GM12865 (cell line): ENCODE measurements at regions not wholly inside any gene's neighbourhood (a gene's known extent, or its start where the extent isn't known, plus 50 kb on each side); places are given as distances from the start of the nearest gene placed in this dataset.

Experiments
- DNase-seq: peaks from one replicate; pipeline ENCODE4 v3.0.0; 2010; ENCODE audit warnings: low read depth
- H3K4me3 ChIP-seq: 2 replicates; pipeline ENCODE4 v1.5.1; 2011; ENCODE audit warnings: mild to moderate bottlenecking, low read depth, low read length, control low read depth
- CTCF ChIP-seq: IDR thresholded peaks from 2 replicates; pipeline ENCODE4 v1.5.1; 2011; ENCODE audit warnings: low read length, control low read depth, low read depth, inconsistent platforms; ENCODE audit not compliant: insufficient read depth; ENCODE audit errors: missing control alignments

- no peak for DNase-seq
- no peak for TF ChIP-seq CTCF
- no peak overlapping the region for H3K4me3 ChIP-seq
These were observed 167.6 kb upstream of the TNP1 start for GRCh38 chr2:217027414-217027813.

GRCh38 chr2:217026569-217026968 is 166.7 kb upstream of the TNP1 start:
- H3K4me3 ChIP-seq, result no peak overlapping the region
- TF ChIP-seq CTCF, result no peak
- no peak for DNase-seq

- DNase-seq, result no peak
- TF ChIP-seq CTCF, result no peak
- no peak overlapping the region for H3K4me3 ChIP-seq
These were observed 166.3 kb upstream of the TNP1 start for GRCh38 chr2:217026161-217026560.

- no peak overlapping the region for H3K4me3 ChIP-seq
- no peak for DNase-seq
- TF ChIP-seq CTCF, result no peak
These were observed 163.7 kb upstream of the TNP1 start for GRCh38 chr2:217023611-217024010.

- no peak for TF ChIP-seq CTCF
- no peak overlapping the region for H3K4me3 ChIP-seq
These were observed 157.8 kb upstream of the TNP1 start for GRCh38 chr2:217017456-217018252.

GRCh38 chr2:217016796-217017419 is 157.0 kb upstream of the TNP1 start:
- no peak for DNase-seq
- no peak overlapping the region for H3K4me3 ChIP-seq
- TF ChIP-seq CTCF, result no peak

More at GRCh38 chr2:217017456-217018252, 157.8 kb upstream of the TNP1 start:
- no peak for DNase-seq
